HCT116 (cell line): ENCODE measurements at regions not wholly inside any gene's neighbourhood (a gene's known extent, or its start where the extent isn't known, plus 50 kb on each side); places are given as distances from the start of the nearest gene placed in this dataset.

Experiments
- ATAC-seq: fragments of 200-7000 bp; cut with Tn5 transposase; 2 replicates; pipeline ENCODE4 v1.9.1; 2020; ENCODE audit warnings: mild to moderate bottlenecking, moderate library complexity
- BruUV-seq: library from RNA; stranded (reverse); fragments of 400-500 nt; replicated peaks from 2 replicates; lab custom pipeline; 2021; lab: Mats Ljungman, UMichigan
- CTCF ChIA-PET: fragments of 300-600 bp; sonication (Branson Sonifier 250); formaldehyde crosslinking; loops from one replicate; lab custom pipeline; 2021; ENCODE audit warnings: antibody characterized with exemption; lab: Charles Lee
- POLR2A ChIA-PET: fragments of 300-600, 350-600 bp; sonication (Branson Sonifier 250); formaldehyde crosslinking; loops from one replicate; lab custom pipeline; 2021; ENCODE audit warnings: antibody characterized with exemption; lab: Charles Lee
- RAD21 ChIA-PET, 2 experiments: fragments of 300-600 bp; sonication (Branson Sonifier 250); formaldehyde crosslinking; loops; one replicate each; lab custom pipeline; 2023; ENCODE audit warnings: low total read pairs in 2 of 2; ENCODE audit not compliant: uncharacterized antibody in 2 of 2, unreplicated experiment in 2 of 2, low non-redundant PET in 1 of 2; lab: Charles Lee
- DNase-seq: peaks from one replicate; pipeline ENCODE4 v3.0.0-alpha.2; 2010; ENCODE audit warnings: low read depth, low spot score
- H2AFZ ChIP-seq: fragments of 200-600 bp; shearing (Covaris generic), sonication (generic); 2 replicates; pipeline ENCODE4 v1.6.1; 2017; ENCODE audit warnings: low read depth, mixed run types, mixed read lengths, antibody characterized with exemption, low read length; ENCODE audit not compliant: poor library complexity, severe bottlenecking
- H3K27ac ChIP-seq: 2 replicates; pipeline ENCODE4 v1.5.1; 2012; ENCODE audit warnings: low read depth, low read length
- H3K27me3 ChIP-seq: fragments of 200-600 bp; sonication (generic); 2 replicates; pipeline ENCODE4 v1.6.1; 2016; ENCODE audit warnings: mixed run types, low read length, mixed read lengths; ENCODE audit not compliant: insufficient read depth
- H3K36me3 ChIP-seq, 2 experiments: fragments of 200-500 bp in 1 of 2; fragments of 200-600 bp in 1 of 2; sonication (Bioruptor generic) in 1 of 2; sonication (generic) in 1 of 2; 2 replicates each; pipeline versions ENCODE4 v1.5.1 to v1.6.1; 2014 to 2016; ENCODE audit warnings: low read length in 2 of 2, inconsistent platforms in 1 of 2, mixed read lengths in 1 of 2, mixed run types in 1 of 2; ENCODE audit not compliant: insufficient read depth in 2 of 2, control insufficient read depth in 1 of 2
- H3K4me1 ChIP-seq, 2 experiments: fragments of 200-600 bp in 1 of 2; sonication (generic) in 1 of 2; 2 replicates each; pipeline versions ENCODE4 v1.5.1 to v1.6.1; 2012 to 2017; ENCODE audit warnings: low read length in 2 of 2, inconsistent platforms in 1 of 2, mild to moderate bottlenecking in 1 of 2, mixed read lengths in 1 of 2, mixed run types in 1 of 2, moderate library complexity in 1 of 2; ENCODE audit not compliant: insufficient read depth in 2 of 2, control insufficient read depth in 1 of 2
- H3K4me2 ChIP-seq: fragments of 200-600 bp; sonication (generic); 2 replicates; pipeline ENCODE4 v1.6.1; 2017; ENCODE audit warnings: mixed run types, low read length, mixed read lengths
- H3K4me3 ChIP-seq, 2 experiments: fragments of 200-600 bp in 1 of 2; sonication (generic) in 1 of 2; replicated peaks in 1 of 2; 2 replicates each; pipeline ENCODE4 v1.5.1; 2011 to 2016; ENCODE audit warnings: low read length in 2 of 2, control low read depth in 1 of 2, low read depth in 1 of 2, mild to moderate bottlenecking in 1 of 2, mixed read lengths in 1 of 2, mixed run types in 1 of 2
- H3K79me2 ChIP-seq: fragments of 200-600 bp; sonication (generic); 2 replicates; pipeline ENCODE4 v1.6.1; 2017; ENCODE audit warnings: mild to moderate bottlenecking, mixed run types, low read length, moderate library complexity, mixed read lengths; ENCODE audit not compliant: insufficient read depth
- H3K9ac ChIP-seq: fragments of 200-600 bp; sonication (generic); 2 replicates; pipeline ENCODE4 v1.6.1; 2016; ENCODE audit warnings: low read length, mixed read lengths
- H3K9me2 ChIP-seq: fragments of 200-600 bp; sonication (generic), shearing (Covaris generic); 2 replicates; pipeline ENCODE4 v1.6.1; 2017; ENCODE audit warnings: mixed run types, mild to moderate bottlenecking, moderate library complexity; ENCODE audit not compliant: insufficient read depth
- H3K9me3 ChIP-seq, 2 experiments: fragments of 200-500 bp in 1 of 2; fragments of 200-600 bp in 1 of 2; sonication (Bioruptor generic) in 1 of 2; sonication (generic) in 1 of 2; 2 replicates each; pipeline ENCODE4 v1.6.1; 2014 to 2017; ENCODE audit warnings: low read length in 2 of 2, mixed read lengths in 2 of 2, inconsistent platforms in 1 of 2, low read depth in 1 of 2, mild to moderate bottlenecking in 1 of 2, mixed run types in 1 of 2, moderate library complexity in 1 of 2; ENCODE audit not compliant: control insufficient read depth in 1 of 2, insufficient read depth in 1 of 2
- H4K20me1 ChIP-seq: fragments of 200-600 bp; sonication (generic), shearing (Covaris generic); 2 replicates; pipeline ENCODE4 v1.6.1; 2017; ENCODE audit warnings: mixed run types, mild to moderate bottlenecking, moderate library complexity; ENCODE audit not compliant: insufficient read depth
- ATF3 ChIP-seq: IDR thresholded peaks from 2 replicates; pipeline ENCODE4 v1.6.1; 2012
- EGR1 ChIP-seq: IDR thresholded peaks from 2 replicates; pipeline ENCODE4 v1.6.1; 2012; ENCODE audit warnings: low read depth
- ELF1 ChIP-seq: IDR thresholded peaks from 2 replicates; pipeline ENCODE4 v1.6.1; 2012; ENCODE audit warnings: low read depth, borderline replicate concordance
- EZH2 ChIP-seq: fragments of 200-600 bp; sonication (generic); IDR thresholded peaks from 2 replicates; pipeline ENCODE4 v1.6.1; 2017; ENCODE audit warnings: antibody characterized with exemption, mixed run types
- JUND ChIP-seq: IDR thresholded peaks from 2 replicates; pipeline ENCODE4 v1.6.1; 2012
- MAX ChIP-seq: IDR thresholded peaks from 2 replicates; pipeline ENCODE4 v1.6.1; 2012
- POLR2A ChIP-seq: IDR thresholded peaks from 2 replicates; pipeline ENCODE4 v1.7.0; 2011; ENCODE audit warnings: borderline replicate concordance; ENCODE audit not compliant: insufficient read depth, insufficient read length; ENCODE audit errors: extremely low read depth
- RAD21 ChIP-seq: IDR thresholded peaks from 2 replicates; pipeline ENCODE4 v1.6.1; 2012; ENCODE audit warnings: low read depth, mild to moderate bottlenecking
- SP1 ChIP-seq: IDR thresholded peaks from 2 replicates; pipeline ENCODE4 v1.6.1; 2012; ENCODE audit warnings: low read depth
- TCF7L2 ChIP-seq: IDR thresholded peaks from 2 replicates; pipeline ENCODE4 v1.7.0; 2011; ENCODE audit warnings: borderline replicate concordance, inconsistent platforms; ENCODE audit not compliant: insufficient read depth, insufficient read length; ENCODE audit errors: extremely low read depth
- ZBTB33 ChIP-seq: IDR thresholded peaks from 2 replicates; pipeline ENCODE4 v1.6.1; 2011; ENCODE audit warnings: mild to moderate bottlenecking, low read length, moderate library complexity; ENCODE audit not compliant: insufficient replicate concordance; ENCODE audit errors: extremely low read depth
- ZFX ChIP-seq: fragments of 450-650 bp; IDR thresholded peaks from 2 replicates; pipeline ENCODE4 v1.6.1; 2017
- intact Hi-C: fragments of 100-400 bp; cut with micrococcal nuclease; formaldehyde crosslinking; loops from 2 replicates; pipeline ENCODE4 v1.10.0; 2022

- RAD21 ChIA-PET, result no interaction called here
- Histone ChIP-seq H3K4me3 (no peak overlapping the region), H3K79me2 (no peaks in the 10 kb centered on the region), H3K9me3 (peaks cover 5 to 16% of the 10 kb centered on the region in 2 experiments; a peak in 3 of 4 replicates), H3K9me2 (no peaks in the 10 kb centered on the region), H3K9ac (no peak overlapping the region), H3K27ac (no peak overlapping the region), H3K4me2 (no peak overlapping the region), H3K4me1 (no peaks in the 10 kb centered on the region), H4K20me1 (no peaks in the 10 kb centered on the region), H3K36me3 (no peaks in the 10 kb centered on the region), H3K27me3 (no peaks in the 10 kb centered on the region), H2AFZ (no peak overlapping the region)
- no peak for DNase-seq
- intact Hi-C loops, result no loop called here
- ATAC-seq, result no peak
- CTCF ChIA-PET, result no interaction called here
- BruUV-seq, result no TSS peak
- no peak for TF ChIP-seq ZFX
- TF ChIP-seq EZH2, result no peak
- TF ChIP-seq MAX, result no peak
- no peak for TF ChIP-seq TCF7L2
- TF ChIP-seq ZBTB33, result no peak
- TF ChIP-seq SP1, result no peak
- no peak for TF ChIP-seq ATF3
- no peak for TF ChIP-seq RAD21
- TF ChIP-seq POLR2A, result no peak
- TF ChIP-seq EGR1, result no peak
- no peak for TF ChIP-seq ELF1
- no peak for TF ChIP-seq JUND
- POLR2A ChIA-PET, result no interaction called here
Measured at GRCh38 chr3:76015496-76015895, 230.1 kb upstream of the ZNF717 start.
